Psoas muscle (tissue), 7 donors: ENCODE measurements at regions not wholly inside any gene's neighbourhood (a gene's known extent, or its start where the extent isn't known, plus 50 kb on each side); places are given as distances from the start of the nearest gene placed in this dataset.

Experiments
- ATAC-seq, 4 donors: fragments of 200-7000 bp; cut with Tn5 transposase; one replicate each; pipeline ENCODE4 v1.9.1; 2020; ENCODE audit warnings: moderate library complexity in 3 of 4, mild to moderate bottlenecking in 2 of 4
- DNase-seq, 2 donors: peaks; one replicate each; pipeline ENCODE4 v3.0.0-alpha.2; 2020
- H3K27ac ChIP-seq: fragments of 200-600 bp; one replicate; pipeline ENCODE4 v1.8.0; 2022
- H3K27me3 ChIP-seq, 3 donors: fragments of 200-600 bp in 1 of 3; one replicate each; pipeline versions ENCODE4 v1.6.1 to v1.8.0; 2013 to 2022; ENCODE audit warnings: low read length in 2 of 3, mild to moderate bottlenecking in 2 of 3, moderate library complexity in 1 of 3; ENCODE audit not compliant: insufficient read depth in 3 of 3
- H3K36me3 ChIP-seq, 2 donors: fragments of 200-600 bp in 1 of 2; one replicate each; pipeline versions ENCODE4 v1.6.1 to v1.8.0; 2013 to 2022; ENCODE audit warnings: low read depth in 1 of 2, mild to moderate bottlenecking in 1 of 2, moderate library complexity in 1 of 2; ENCODE audit not compliant: insufficient read depth in 1 of 2
- H3K4me1 ChIP-seq: fragments of 200-600 bp; one replicate; pipeline ENCODE4 v1.8.0; 2022
- H3K4me3 ChIP-seq: fragments of 200-600 bp; one replicate; pipeline ENCODE4 v1.8.0; 2022; ENCODE audit warnings: mild to moderate bottlenecking
- H3K9me3 ChIP-seq: fragments of 200-600 bp; one replicate; pipeline ENCODE4 v1.8.0; 2022
- WGBS, 3 donors: extraction: QIAGEN DNeasy Blood & Tissue Kit; methylation state at CpG; one replicate each; pipeline versions ENCODE4 v1.1.6 to v1.1.7; 2013; 5-methylcytosine and 5-hydroxymethylcytosine counted together
- intact Hi-C, 2 donors: fragments of 100-400 bp; cut with DNase I; formaldehyde crosslinking; loops; one replicate each; pipeline versions ENCODE4 v1.11.0 to v1.14.2; 2022
- TF ChIP-seq, protein P1 (sequence below): fragments of 200-600 bp; IDR thresholded peaks from one replicate; pipeline ENCODE4 v1.8.0; 2022; ENCODE audit warnings: antibody characterized with exemption
- donor health status: healthy with polysubstance abuse.
- donor health status: DM: no; HTN: no; CAD: no; lungs with moderate emphysema.
- donor health status: Bipolar disorder and iron deficiency.
- donor health status: healthy.
- donor health status: DM: yes; HTN: yes; CAD: no.
- donor health status: DM: no; HTN: no; CAD: no.
- donor health status: DM: yes; HTN: yes; CAD: no.

DNA sequence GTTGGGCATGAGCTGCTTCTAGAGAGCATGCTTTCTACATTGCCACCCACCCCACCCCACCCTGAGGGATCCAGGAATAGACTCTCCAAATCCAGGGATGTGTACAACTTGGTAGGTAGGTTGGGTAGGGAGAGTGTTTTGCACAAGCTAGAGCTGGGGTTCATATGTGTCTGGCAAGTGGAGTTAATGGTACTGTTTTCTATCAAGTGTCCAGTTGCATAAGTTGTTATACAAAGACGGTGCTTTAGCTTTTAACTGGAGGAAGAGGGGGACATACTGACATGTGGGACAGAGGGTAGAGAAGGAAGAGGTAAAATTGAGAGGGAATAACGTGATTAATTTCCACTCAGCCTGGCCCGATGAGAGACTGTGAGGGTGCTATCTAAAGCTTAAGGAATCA, 51.0 kb upstream of the TNC start:
- Histone ChIP-seq H3K9me3 (no peaks in the 10 kb centered on the region), H3K27ac (no peak overlapping the region), H3K36me3 (no peaks in the 10 kb centered on the region), H3K4me3 (no peak overlapping the region), H3K4me1 (no peaks in the 10 kb centered on the region), H3K27me3 (no peaks in the 10 kb centered on the region)
- 89 to 92% (median 92%) methylated on average over 3 of the region's 3 CpGs for WGBS, 3 donors
- intact Hi-C loops: no loop called here
- no peak for ATAC-seq
- no peak for DNase-seq
- TF ChIP-seq, protein P1, sequence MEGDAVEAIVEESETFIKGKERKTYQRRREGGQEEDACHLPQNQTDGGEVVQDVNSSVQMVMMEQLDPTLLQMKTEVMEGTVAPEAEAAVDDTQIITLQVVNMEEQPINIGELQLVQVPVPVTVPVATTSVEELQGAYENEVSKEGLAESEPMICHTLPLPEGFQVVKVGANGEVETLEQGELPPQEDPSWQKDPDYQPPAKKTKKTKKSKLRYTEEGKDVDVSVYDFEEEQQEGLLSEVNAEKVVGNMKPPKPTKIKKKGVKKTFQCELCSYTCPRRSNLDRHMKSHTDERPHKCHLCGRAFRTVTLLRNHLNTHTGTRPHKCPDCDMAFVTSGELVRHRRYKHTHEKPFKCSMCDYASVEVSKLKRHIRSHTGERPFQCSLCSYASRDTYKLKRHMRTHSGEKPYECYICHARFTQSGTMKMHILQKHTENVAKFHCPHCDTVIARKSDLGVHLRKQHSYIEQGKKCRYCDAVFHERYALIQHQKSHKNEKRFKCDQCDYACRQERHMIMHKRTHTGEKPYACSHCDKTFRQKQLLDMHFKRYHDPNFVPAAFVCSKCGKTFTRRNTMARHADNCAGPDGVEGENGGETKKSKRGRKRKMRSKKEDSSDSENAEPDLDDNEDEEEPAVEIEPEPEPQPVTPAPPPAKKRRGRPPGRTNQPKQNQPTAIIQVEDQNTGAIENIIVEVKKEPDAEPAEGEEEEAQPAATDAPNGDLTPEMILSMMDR: no peak

DNA sequence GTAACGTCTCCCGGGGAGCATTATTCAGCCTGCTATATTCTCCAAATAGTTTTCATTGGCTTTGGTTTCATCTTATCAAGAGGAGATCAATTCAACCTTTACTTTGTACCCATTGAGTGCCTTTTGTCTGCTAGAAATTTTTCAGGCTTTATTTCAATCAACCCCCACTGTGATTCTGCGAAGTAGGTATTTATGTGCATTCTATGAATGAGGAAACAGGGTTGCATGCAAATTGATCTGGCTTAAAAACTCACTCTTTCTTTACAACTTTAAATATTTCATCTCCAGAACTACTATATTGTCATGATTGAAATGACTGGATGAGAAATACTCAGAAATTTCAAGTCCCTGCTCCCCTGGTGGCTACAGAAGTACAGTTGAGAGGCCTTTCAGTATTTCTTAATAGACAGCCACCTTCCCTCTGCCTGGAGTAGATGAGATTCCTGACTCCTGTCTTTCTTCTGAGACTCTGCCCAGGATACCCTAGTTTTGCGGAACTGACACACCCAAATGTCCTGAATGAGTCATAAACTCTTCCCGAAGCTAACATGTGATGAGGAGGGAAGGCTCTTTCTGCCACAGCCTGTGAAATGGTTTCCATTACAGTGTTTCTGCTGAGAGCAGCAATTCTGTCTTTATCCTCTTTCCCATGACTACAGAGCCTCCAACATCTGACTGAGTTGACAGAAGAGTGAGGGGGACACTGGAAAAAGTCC, 52.6 kb upstream of the TNC start:
- no peaks in the 10 kb centered on the region for H3K9me3 ChIP-seq
- WGBS, 3 donors: 54 to 63% (median 58%) methylated on average over 5 of the region's 5 CpGs
- no peaks in the 10 kb centered on the region for H3K27me3 ChIP-seq
- H3K27ac ChIP-seq: no peak overlapping the region
- DNase-seq (peak in 1 of 2 donors; percentile 13), ATAC-seq (peak; percentile 67 to 83 (median 78))
- H3K4me1 ChIP-seq: no peaks in the 10 kb centered on the region
- no peak overlapping the region for H3K4me3 ChIP-seq
- intact Hi-C loops: no loop called here
- no peaks in the 10 kb centered on the region for H3K36me3 ChIP-seq
- TF ChIP-seq, protein P1: no peak

DNA sequence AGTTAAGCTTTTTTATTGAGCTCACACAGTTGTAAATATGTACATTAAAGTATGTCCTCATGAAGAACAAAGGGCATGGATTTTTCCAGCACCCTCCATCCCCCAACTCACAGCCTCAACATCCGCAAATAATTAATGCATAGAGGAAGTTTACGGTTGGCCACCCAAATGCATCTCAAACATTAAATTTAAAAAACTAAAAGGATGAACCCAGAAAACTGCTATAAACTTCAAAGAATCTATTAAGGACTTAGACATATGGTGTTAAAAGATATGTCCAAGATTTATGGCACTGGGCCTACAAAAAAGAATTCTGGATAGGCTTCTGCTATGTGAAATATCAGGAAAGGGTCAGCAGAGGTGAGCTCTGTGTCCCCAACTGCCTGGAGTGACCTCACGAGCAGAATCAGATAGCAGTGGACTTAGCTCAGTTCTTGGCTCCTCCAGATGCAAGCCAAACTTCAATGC, 54.0 kb upstream of the TNC start:
- ATAC-seq: peak in 2 of 4 donors; percentile 57 to 65
- no peak for DNase-seq
- 64 to 66% (median 64%) methylated on average over 3 of the region's 3 CpGs for WGBS, 3 donors
- intact Hi-C loops: no loop called here
- no peak overlapping the region for H3K4me3 ChIP-seq
- H3K36me3 ChIP-seq: no peaks in the 10 kb centered on the region
- no peaks in the 10 kb centered on the region for H3K27me3 ChIP-seq
- H3K9me3 ChIP-seq: no peaks in the 10 kb centered on the region
- TF ChIP-seq, protein P1: no peak
- H3K27ac ChIP-seq: no peak overlapping the region
- H3K4me1 ChIP-seq: no peaks in the 10 kb centered on the region

DNA sequence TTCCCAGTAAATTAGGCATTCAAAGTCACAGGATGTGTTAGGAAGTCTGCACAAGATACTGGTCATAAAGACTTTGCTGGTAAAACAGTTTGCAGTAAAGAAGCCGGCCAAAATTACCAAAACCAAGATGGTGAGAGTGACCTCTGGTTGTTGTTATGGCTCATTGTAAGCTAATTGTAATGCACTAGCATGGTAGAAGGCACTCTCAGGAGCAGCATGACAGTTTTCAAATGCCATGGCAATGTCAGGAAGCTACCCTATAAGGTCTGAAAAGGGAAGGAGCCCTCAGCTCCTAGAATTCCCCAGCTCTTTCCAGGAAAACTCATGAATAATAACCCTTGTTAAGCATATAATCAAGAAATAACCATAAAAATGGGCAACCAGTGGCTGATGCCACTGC, 64.3 kb upstream of the TNC start:
- DNase-seq (no peak), ATAC-seq (no peak)
- Histone ChIP-seq H3K9me3 (no peaks in the 10 kb centered on the region), H3K27ac (no peak overlapping the region), H3K4me3 (no peak overlapping the region), H3K4me1 (no peaks in the 10 kb centered on the region), H3K27me3 (no peaks in the 10 kb centered on the region), H3K36me3 (no peaks in the 10 kb centered on the region)
- TF ChIP-seq, protein P1: no peak
- intact Hi-C loops: loop anchor here in 1 of 2 donors (10.0 kb wide), 1 partner anchor 57 kb away; no protein-coding TSS in a partner anchor
- 66 to 87% (median 83%) methylated on average over 1 of the region's 1 CpG for WGBS, 3 donors

DNA sequence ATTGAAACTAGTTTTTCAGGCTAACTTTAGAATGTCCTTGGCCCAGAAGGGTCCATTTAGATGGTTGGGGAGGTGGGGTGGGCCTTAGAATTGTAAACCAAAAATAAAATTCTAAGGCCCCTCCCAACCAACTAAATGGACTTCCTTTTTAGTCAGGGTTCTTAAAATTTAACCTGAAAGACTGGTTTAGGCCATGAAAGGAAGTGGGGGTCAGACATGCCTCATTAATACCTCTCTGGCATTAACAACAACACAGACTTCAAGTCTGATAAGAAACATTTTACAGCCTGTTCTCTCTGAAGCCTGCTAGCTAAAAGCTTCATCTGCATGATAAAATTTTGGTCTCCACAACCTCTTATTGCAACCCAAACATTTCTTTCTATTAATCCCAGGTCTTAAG, 65.5 kb upstream of the TNC start:
- TF ChIP-seq, protein P1: no peak
- H3K4me3 ChIP-seq: no peak overlapping the region
- no peak for ATAC-seq
- H3K27me3 ChIP-seq: no peaks in the 10 kb centered on the region
- no peak for DNase-seq
- H3K9me3 ChIP-seq: no peaks in the 10 kb centered on the region
- intact Hi-C loops: loop anchor here in 1 of 2 donors (10.0 kb wide), 1 partner anchor 59 kb away; no protein-coding TSS in a partner anchor
- no peak overlapping the region for H3K27ac ChIP-seq
- H3K36me3 ChIP-seq: no peaks in the 10 kb centered on the region
- no peaks in the 10 kb centered on the region for H3K4me1 ChIP-seq
